ENCODE measurements at regions not wholly inside any gene's neighbourhood (a gene's known extent, or its start where the extent isn't known, plus 50 kb on each side); places are given as distances from the start of the nearest gene placed in this dataset.

DNA sequence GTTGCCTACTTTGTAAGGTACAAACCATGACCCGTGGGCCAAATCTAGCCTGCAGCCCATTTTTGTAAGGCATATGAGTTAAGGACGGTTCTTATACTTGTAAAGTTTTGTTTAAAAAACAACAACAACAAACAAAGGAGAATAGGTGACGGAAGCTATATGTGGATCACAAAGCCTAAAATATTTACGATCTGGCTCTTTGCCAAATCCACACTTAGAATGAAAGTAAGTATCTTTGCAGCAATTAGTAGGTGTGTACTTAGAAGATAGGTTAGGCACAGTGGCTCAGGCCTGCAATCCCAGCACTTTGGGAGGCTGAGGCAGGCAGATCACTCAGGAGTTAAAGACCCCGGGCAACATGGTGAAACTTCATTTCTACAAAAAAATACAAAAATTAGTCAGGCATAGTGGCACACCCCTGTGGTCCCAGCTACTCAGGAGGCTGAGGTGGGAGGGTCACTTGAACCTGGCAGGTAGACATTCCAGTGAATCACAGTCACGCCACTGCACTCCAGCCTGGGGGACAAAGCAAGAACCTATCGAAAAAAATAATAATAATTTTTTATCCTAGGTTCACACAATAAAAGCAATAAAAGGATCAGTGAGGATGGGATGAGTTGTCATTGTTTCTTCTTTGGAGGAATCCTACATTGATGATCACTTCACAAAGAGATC, 57.8 kb upstream of the CTAGE1 start:
- no peak for TF ChIP-seq POLR2AphosphoS5 (IDR thresholded peaks at IDR 0.05; ENCODE audit: borderline replicate concordance, low read depth, low read length)
- no peak for TF ChIP-seq FOXP2 (optimal IDR thresholded peaks at IDR 0.05; ENCODE audit: control extremely low read depth, extremely low read length, insufficient read depth)
- TF ChIP-seq EZH2 (IDR thresholded peaks at IDR 0.05) = no peak
- Histone ChIP-seq H3K9ac (ENCODE audit: insufficient read length) (no peak overlapping the region), H3K4me3 (no peak overlapping the region), H3K27ac (no peak overlapping the region), H3K9me3 (ENCODE audit: low read depth, low read length) (no peaks in the 10 kb centered on the region), H3K36me3 (ENCODE audit: insufficient read depth, low read length) (no peaks in the 10 kb centered on the region)
- no peak for DNase-seq (ENCODE audit: low read depth, low spot score)

GRCh38 chr18:22477222-22477621, 59.5 kb upstream of the CTAGE1 start:
- no peak overlapping the region for H3K27ac ChIP-seq
- no peak for TF ChIP-seq EZH2 (IDR thresholded peaks at IDR 0.05)
- no peak for TF ChIP-seq FOXP2 (optimal IDR thresholded peaks at IDR 0.05; ENCODE audit: control extremely low read depth, extremely low read length, insufficient read depth)
- no peak for TF ChIP-seq POLR2AphosphoS5 (IDR thresholded peaks at IDR 0.05; ENCODE audit: borderline replicate concordance, low read depth, low read length)
- H3K4me3 ChIP-seq = no peak overlapping the region
- no peaks in the 10 kb centered on the region for H3K36me3 ChIP-seq (ENCODE audit: insufficient read depth, low read length)
- no peak for DNase-seq (ENCODE audit: low read depth, low spot score)
- H3K9ac ChIP-seq (ENCODE audit: insufficient read length) = no peak overlapping the region
- no peaks in the 10 kb centered on the region for H3K9me3 ChIP-seq (ENCODE audit: low read depth, low read length)

GRCh38 chr18:22482948-22483347, 65.2 kb upstream of the CTAGE1 start:
- TF ChIP-seq EZH2 (IDR thresholded peaks at IDR 0.05) (no peak), FOXP2 (optimal IDR thresholded peaks at IDR 0.05; ENCODE audit: control extremely low read depth, extremely low read length, insufficient read depth) (no peak), POLR2AphosphoS5 (IDR thresholded peaks at IDR 0.05; ENCODE audit: borderline replicate concordance, low read depth, low read length) (no peak)
- H3K9ac ChIP-seq (ENCODE audit: insufficient read length) = no peak overlapping the region
- H3K27ac ChIP-seq = no peak overlapping the region
- H3K4me3 ChIP-seq = no peak overlapping the region
- H3K9me3 ChIP-seq (ENCODE audit: low read depth, low read length) = no peaks in the 10 kb centered on the region
- no peaks in the 10 kb centered on the region for H3K36me3 ChIP-seq (ENCODE audit: insufficient read depth, low read length)
- no peak for DNase-seq (ENCODE audit: low read depth, low spot score)

GRCh38 chr18:22483407-22483806, 65.7 kb upstream of the CTAGE1 start:
- H3K4me3 ChIP-seq = no peak overlapping the region
- H3K9ac ChIP-seq (ENCODE audit: insufficient read length) = no peak overlapping the region
- TF ChIP-seq FOXP2 (optimal IDR thresholded peaks at IDR 0.05; ENCODE audit: control extremely low read depth, extremely low read length, insufficient read depth) = no peak
- TF ChIP-seq EZH2 (IDR thresholded peaks at IDR 0.05) = no peak
- TF ChIP-seq POLR2AphosphoS5 (IDR thresholded peaks at IDR 0.05; ENCODE audit: borderline replicate concordance, low read depth, low read length) = no peak
- H3K9me3 ChIP-seq (ENCODE audit: low read depth, low read length) = no peaks in the 10 kb centered on the region
- H3K27ac ChIP-seq = no peak overlapping the region
- H3K36me3 ChIP-seq (ENCODE audit: insufficient read depth, low read length) = no peaks in the 10 kb centered on the region
- no peak for DNase-seq (ENCODE audit: low read depth, low spot score)

GRCh38 chr18:22484471-22484870, 66.8 kb upstream of the CTAGE1 start:
- Histone ChIP-seq H3K9me3 (ENCODE audit: low read depth, low read length) (no peaks in the 10 kb centered on the region), H3K4me3 (no peak overlapping the region), H3K9ac (ENCODE audit: insufficient read length) (no peak overlapping the region), H3K27ac (no peak overlapping the region), H3K36me3 (ENCODE audit: insufficient read depth, low read length) (no peaks in the 10 kb centered on the region)
- no peak for DNase-seq (ENCODE audit: low read depth, low spot score)
- TF ChIP-seq FOXP2 (optimal IDR thresholded peaks at IDR 0.05; ENCODE audit: control extremely low read depth, extremely low read length, insufficient read depth) = no peak
- TF ChIP-seq POLR2AphosphoS5 (IDR thresholded peaks at IDR 0.05; ENCODE audit: borderline replicate concordance, low read depth, low read length) = no peak

DNA sequence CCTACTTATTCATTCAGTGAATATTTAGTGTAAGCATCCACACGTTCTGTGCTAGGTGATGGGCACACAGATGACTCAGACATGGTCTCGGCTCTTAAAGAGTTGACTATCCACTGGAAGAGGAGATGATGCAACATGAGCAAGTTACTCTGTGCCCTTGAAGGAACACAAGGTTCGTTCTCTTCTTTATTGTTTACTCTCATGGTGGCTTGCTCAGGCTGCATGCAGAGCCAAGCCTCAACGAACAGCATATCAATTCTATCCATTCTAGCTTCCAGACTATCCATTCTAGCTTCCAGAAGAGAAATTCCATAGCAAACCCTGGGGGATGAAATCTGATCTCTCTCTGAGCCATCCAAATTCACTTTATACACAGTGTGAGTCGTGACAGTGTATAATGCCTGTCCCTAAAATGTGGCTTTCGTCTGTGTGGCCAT, 68.1 kb upstream of the CTAGE1 start:
- no peaks in the 10 kb centered on the region for H3K9me3 ChIP-seq (ENCODE audit: low read depth, low read length)
- H3K27ac ChIP-seq = no peak overlapping the region
- no peak for TF ChIP-seq FOXP2 (optimal IDR thresholded peaks at IDR 0.05; ENCODE audit: control extremely low read depth, extremely low read length, insufficient read depth)
- no peak for DNase-seq (ENCODE audit: low read depth, low spot score)
- H3K4me3 ChIP-seq = no peak overlapping the region
- no peaks in the 10 kb centered on the region for H3K36me3 ChIP-seq (ENCODE audit: insufficient read depth, low read length)
- no peak overlapping the region for H3K9ac ChIP-seq (ENCODE audit: insufficient read length)

DNA sequence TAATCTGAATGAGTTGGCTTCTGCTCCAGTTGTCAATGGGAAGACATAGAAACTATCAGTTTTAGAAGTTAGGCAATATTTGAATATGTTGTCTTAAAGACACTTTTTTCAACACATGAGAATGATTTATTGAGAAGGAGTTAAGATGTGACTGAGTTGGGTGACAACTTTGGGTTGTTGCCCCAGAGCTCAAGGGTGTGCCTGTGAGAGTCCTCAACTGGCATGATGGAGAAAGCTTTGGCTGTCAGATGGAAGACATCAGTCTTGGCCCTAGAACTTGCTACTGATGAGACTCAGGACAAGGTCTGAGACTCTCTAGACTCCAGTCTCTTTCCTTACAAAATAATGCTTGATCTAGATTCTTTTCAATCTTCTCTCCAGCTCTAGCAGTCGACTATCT, 69.0 kb upstream of the CTAGE1 start:
- no peak overlapping the region for H3K4me3 ChIP-seq
- no peak for DNase-seq (ENCODE audit: low read depth, low spot score)
- H3K9ac ChIP-seq (ENCODE audit: insufficient read length) = no peak overlapping the region
- H3K9me3 ChIP-seq (ENCODE audit: low read depth, low read length) = no peaks in the 10 kb centered on the region
- no peak for TF ChIP-seq EZH2 (IDR thresholded peaks at IDR 0.05)
- no peak for TF ChIP-seq POLR2AphosphoS5 (IDR thresholded peaks at IDR 0.05; ENCODE audit: borderline replicate concordance, low read depth, low read length)
- no peak for TF ChIP-seq FOXP2 (optimal IDR thresholded peaks at IDR 0.05; ENCODE audit: control extremely low read depth, extremely low read length, insufficient read depth)
- no peaks in the 10 kb centered on the region for H3K36me3 ChIP-seq (ENCODE audit: insufficient read depth, low read length)
- H3K27ac ChIP-seq = no peak overlapping the region

DNA sequence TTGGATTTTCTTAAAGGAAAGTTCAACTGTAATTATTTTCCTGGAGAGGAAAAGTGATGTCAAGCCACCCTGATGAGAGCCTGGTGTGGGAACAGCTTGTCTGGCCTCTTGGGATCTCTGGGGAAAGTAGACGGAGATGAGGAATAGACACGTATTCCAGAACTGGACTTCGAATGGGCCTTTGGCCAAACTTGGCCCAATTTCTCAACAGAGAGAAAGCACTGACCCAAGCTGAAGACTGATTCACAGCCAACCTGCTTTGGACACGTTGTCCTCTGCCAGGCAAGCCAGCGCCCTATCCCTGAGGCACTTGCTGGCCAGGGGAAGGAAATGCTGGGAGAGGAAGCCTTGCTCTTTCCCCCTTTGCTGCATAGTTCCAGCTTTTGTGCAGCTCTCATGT, 70.8 kb upstream of the CTAGE1 start:
- DNase-seq (ENCODE audit: low read depth, low spot score) = no peak
- no peak overlapping the region for H3K27ac ChIP-seq
- H3K4me3 ChIP-seq = no peak overlapping the region
- H3K9ac ChIP-seq (ENCODE audit: insufficient read length) = no peak overlapping the region
- TF ChIP-seq FOXP2 (optimal IDR thresholded peaks at IDR 0.05; ENCODE audit: control extremely low read depth, extremely low read length, insufficient read depth) (no peak), EZH2 (IDR thresholded peaks at IDR 0.05) (no peak), POLR2AphosphoS5 (IDR thresholded peaks at IDR 0.05; ENCODE audit: borderline replicate concordance, low read depth, low read length) (no peak)
- H3K36me3 ChIP-seq (ENCODE audit: insufficient read depth, low read length) = no peaks in the 10 kb centered on the region
- no peaks in the 10 kb centered on the region for H3K9me3 ChIP-seq (ENCODE audit: low read depth, low read length)

- TF ChIP-seq POLR2AphosphoS5 (IDR thresholded peaks at IDR 0.05; ENCODE audit: borderline replicate concordance, low read depth, low read length) = no peak
- TF ChIP-seq EZH2 (IDR thresholded peaks at IDR 0.05) = no peak
- no peak for TF ChIP-seq FOXP2 (optimal IDR thresholded peaks at IDR 0.05; ENCODE audit: control extremely low read depth, extremely low read length, insufficient read depth)
- Histone ChIP-seq H3K27ac (no peak overlapping the region), H3K9ac (ENCODE audit: insufficient read length) (no peak overlapping the region), H3K36me3 (ENCODE audit: insufficient read depth, low read length) (no peaks in the 10 kb centered on the region), H3K9me3 (ENCODE audit: low read depth, low read length) (no peaks in the 10 kb centered on the region), H3K4me3 (no peak overlapping the region)
- no peak for DNase-seq (ENCODE audit: low read depth, low spot score)
Observed at GRCh38 chr18:22489704-22490103, 72.0 kb upstream of the CTAGE1 start.
